GM18858 (cell line): ENCODE measurements at regions not wholly inside any gene's neighbourhood (a gene's known extent, or its start where the extent isn't known, plus 50 kb on each side); places are given as distances from the start of the nearest gene placed in this dataset.
"Not testable (repeated sequence)": the region's sequence is repeated elsewhere in the genome, so short reads cannot be mapped to it uniquely, and the experiment has no call there.

ENCODE experiments used
- ATAC-seq: cut with Tn5 transposase; IDR thresholded peaks from one replicate; pipeline ENCODE4 v1.9.1; 2021; ENCODE audit not compliant: unreplicated experiment

DNA sequence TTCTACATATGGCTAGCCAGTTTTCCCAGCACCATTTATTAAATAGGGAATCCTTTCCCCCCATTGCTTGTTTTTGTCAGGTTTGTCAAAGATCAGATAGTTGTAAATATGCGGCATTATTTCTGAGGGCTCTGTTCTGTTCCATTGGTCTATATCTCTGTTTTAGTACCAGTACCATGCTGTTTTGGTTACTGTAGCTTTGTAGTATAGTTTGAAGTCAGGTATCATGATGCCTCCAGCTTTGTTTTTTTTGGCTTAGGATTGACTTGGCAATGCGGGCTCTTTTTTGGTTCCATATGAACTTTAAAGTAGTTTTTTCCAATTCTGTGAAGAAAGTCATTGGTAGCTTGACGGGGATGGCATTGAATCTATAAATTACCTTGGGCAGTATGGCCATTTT, 60.0 kb upstream of the GPC3 start:
- not testable (repeated sequence) for ATAC-seq

DNA sequence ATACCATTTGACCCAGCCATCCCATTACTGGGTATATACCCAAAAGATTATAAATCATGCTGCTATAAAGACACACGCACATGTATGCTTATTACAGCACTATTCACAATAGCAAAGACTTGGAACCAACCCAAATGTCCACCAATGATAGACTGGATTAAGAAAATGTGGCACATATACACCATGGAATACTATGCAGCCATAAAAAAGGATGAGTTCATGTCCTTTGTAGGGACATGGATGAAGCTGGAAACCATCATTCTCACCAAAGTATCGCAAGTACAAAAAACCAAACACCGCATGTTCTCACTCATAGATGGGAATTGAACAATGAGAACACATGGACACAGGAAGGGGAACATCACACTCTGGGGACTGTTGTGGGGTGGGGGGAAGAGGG, 81.7 kb upstream of the GPC3 start:
- not testable (repeated sequence) for ATAC-seq

DNA sequence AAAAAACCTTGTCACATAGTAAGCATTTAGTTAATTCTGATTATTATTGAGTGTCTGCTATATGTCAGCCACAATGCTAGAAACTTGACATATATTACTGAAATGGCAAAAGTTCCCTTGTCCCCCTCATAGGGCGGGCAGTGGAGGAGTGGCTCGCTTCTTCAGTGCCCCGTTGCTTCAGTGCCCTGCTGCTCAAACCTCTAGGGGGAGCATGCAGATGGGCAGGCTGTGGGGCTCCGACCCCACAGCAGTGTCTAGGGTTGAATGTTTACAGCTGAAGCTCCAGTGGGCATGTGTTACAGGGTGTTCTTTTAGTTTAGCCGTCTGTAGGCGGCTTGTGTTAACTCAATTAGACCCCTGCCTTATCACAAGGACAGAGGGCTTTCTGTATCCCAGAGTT, 86.5 kb upstream of the GPC3 start:
- ATAC-seq = not testable (repeated sequence)

DNA sequence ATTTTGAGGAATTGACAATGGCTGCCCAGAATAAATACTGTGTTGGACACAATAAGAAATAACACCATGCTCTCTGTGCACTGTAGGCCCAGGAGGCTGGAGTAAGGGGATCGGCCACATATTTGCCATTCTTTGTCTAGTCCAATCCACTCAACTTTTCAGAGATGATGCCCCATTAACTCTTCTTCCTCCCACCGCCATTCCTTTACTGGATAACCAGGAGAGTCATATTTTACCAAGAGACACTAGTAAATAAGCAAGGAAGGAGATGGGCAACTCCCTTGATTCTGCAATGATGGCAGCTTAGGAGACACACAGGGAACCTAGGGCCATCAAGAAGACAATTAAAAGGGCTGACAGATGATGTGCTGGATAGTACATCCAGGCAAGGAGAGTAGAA, 87.9 kb upstream of the GPC3 start:
- no peak for ATAC-seq

DNA sequence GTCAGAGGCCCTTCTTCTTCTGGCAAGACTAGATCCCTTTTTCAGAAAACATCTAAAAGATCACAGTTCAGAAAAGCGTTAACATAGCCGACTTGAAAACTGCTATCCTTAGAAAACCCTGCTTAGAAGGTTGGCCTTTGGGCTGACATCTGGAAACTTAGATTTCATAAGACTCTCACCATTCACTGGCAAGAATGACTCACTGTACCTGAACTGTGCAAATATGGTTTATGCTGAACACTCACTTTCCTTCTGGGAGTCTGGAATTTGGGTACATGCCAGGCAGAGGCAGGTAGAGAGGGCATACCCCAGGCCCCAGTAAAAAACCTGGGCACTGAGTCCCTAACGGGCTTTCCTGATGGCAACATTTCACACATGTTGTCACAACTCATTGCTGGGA, 88.8 kb upstream of the GPC3 start:
- ATAC-seq = no peak

DNA sequence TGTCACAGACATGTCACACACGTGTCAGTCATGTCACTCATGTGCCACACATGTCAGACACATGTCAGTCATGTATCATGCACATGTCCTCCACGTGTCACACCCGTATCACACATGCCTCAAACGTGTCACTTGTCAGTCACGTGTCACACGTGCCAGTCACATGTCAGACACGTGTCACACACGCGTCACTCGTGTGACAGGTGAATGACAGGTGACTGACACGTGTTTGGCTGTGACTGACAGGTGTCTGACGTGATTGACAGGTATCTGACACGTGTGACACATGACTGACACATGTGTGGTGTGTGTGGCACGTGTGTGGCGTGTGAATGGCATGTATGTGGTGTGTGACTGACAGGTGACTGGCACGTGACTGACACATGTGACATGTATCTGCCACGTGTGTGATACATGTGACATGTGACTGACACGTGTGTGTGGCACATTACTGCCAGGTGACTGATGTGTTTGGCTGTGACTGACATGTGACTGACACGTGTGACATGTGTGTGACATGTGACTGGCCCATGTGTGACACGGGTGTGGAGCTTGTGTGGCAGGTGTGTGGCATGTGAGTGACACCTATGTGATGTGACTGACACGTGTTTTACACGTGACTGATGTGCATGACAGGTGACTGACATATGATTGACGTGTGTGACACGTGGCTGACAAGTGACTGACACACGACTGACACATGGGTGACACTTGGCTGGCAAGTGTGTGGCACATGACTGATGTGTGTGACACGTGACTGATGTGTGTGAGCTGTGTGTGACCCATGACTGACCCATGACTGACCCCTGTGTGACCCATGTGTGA, 90.7 kb upstream of the GPC3 start:
- ATAC-seq = no peak

DNA sequence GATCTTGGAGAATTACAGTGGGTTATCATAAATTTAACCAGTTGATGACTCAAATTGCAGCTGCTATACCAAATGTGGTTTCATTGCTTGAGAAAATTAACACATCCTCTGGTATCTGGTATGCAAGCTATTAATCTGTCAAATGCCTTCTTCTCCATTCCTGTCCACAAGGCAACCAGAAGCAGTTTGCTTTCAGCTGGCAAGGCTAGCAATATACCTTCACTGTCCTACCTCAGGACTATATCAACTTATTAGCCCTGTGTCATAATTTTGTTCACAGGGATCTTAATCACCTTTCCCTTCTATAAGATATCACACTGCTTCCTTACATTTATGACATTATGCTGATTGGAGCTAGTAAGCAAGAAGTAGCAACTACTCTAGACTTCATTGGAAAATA, 110.0 kb upstream of the GPC3 start:
- ATAC-seq = no peak

DNA sequence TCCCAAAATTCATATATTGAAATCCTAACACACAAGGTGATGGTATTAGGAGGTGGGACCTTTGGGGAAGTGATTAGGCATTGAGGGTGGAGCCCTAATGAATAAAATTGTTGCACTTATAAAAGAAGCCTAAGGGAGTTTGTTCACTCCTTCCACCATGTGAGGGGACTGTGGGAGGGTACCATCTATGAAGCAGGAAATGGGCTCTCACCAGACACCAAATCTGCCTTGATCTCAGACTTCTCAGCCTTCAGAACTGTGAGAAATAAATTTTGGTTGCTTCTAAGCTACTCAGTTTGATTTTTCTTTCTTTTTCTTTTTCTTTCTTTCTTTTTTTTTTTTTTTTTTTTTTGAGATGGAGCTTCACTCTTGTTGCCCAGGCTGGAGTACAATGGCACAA, 116.2 kb upstream of the GPC3 start:
- no peak for ATAC-seq

DNA sequence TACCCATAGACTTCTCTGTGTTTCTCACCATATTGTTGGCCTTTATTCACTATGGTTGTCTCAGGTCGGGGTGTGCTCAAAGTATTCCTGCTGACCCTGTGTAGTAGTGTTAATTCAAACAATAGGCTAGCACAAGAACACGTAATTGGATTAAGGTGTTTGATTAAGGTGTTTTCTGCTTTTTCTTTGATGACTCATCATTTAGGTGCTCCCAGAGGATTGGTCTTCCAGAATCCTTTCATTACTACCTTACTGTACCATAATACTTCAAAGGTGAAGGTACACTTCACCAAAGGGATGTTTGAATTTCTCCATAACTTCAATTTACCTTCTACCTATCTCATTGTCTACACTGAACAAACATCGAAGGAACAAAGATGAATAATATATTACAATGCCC, 121.7 kb upstream of the CCDC160 start:
- ATAC-seq = no peak

DNA sequence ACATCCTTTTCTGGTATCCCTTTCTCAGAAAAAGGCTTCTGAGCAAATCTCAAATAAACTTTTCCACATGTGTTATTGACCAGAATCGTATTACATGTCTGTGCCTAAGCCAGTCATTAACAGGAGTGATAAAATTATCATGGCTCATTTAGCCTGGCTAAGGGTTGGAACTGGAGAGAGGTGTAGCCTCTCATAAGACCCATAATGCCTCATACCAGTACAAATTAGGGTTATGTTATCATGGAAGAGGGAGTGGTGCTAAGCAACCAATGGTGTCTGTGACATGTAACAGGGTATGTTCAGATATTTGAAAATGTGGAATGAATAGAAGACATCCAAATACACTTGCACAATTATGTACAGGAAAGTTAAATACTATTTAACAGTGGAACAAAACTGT, 99.6 kb upstream of the CCDC160 start:
- no peak for ATAC-seq

DNA sequence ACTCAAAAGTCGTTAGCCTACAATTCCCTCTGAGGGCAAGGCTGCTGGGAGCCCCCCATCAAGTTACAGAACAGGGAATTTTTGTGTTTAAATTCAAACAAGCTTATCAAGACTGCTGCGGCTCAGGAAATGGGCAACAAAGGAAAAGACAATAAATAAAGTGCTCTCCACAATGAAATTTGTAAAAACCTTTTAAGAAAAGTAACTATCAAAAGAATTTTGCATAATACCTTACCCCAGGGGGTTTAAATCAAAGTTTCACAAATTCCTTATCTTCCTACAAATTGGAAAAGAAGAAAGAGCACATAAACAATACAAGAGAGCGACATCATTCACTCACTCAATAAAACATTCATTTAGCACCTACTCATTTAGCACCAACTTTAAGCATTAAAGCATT, 97.9 kb upstream of the CCDC160 start:
- no peak for ATAC-seq

DNA sequence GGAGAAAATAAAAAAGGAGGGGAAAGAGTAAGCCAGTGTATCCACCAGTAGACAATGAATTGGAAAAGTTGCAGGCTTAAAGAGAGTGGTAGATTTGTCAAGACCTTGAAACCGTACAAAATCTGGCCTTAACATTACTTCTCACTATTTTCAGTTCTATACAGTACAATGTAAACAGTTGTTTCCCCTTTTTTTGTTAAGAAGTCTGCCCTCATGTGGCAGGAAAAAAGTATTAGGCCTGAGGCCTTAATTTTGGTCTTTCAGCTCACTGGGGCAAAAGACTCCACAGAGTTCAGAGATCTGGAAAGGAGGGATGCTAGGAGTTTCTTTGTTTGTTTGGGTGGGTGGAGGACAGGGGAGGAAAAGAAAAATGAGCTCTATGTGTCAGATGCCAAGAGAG, 92.8 kb upstream of the CCDC160 start:
- ATAC-seq = peak; percentile 75

DNA sequence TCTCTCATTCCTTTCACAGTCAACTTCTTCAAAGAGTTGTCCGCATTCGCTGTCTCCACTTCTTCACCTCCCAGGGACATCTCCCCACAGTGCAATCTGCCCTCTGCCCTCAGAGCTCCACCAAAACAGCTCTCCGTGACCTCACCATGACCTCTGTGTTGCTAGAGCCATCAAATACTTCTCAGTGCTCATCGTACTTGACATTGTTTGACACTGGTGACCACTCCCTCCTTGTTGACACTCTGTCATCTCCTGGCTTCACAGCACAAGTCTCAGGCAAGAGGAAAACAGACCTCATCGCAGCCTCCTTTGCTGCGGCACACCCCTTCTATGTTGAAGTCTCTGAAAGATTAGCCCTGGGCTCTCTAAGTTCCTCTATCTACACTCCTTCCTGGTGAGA, 90.5 kb upstream of the CCDC160 start:
- ATAC-seq = no peak

DNA sequence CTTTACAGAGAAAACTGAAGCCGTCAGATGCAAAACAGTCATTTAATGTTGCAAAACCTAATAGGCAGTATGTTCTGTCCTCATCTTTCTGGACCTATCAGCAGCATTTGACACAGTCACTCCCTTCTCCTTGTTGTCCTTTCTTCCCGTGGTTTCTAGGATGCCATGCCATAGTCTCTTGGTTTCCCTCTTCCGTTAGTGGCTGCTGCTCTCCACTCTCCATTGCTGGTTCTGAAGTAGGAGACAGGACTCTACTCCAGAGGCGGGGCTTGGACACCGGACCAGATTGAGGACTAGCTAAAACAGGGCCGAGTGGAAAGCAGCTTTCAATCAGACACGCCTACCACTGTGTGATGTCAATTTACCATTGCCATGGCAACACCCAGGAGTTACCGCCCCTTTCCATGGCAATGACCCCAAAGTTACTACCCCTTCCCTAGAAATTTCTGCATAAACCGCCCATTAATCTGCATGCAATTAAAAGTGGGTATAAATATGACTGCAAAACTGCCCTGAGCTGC, 88.8 kb upstream of the CCDC160 start:
- no peak for ATAC-seq

DNA sequence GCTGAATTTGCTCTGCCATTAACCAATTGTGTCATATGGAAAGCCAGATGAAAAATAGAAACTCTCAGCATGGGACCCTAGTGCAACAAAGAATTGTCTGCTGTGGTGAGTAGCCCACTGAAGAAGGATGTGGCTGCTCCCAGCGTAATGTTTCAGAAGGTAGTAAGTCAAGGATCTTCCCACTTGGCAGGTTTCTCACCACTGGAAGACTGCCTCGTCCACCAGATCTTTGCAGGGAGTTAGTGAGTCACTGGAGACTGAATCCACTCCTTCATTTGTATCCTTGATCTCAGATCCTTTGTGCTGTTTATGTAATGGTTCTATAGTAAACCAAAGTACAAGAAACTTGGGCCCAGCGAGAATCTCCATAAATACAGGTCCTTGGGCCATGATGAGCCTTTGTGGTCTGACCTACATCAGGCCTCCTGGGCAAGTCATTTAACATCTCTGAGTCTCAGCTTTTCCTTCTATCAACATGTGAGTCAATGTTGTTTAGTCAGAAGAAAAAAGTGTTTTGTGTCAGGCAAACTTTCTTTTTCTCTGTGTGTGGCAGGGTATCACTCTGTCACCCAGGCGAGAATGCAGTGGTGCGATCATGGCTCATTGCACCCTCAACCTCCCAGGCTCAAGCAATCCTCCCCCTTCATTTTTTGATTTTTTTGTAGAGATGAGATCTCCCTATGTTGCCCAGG, 78.0 kb upstream of the CCDC160 start:
- ATAC-seq = peak; percentile 55

DNA sequence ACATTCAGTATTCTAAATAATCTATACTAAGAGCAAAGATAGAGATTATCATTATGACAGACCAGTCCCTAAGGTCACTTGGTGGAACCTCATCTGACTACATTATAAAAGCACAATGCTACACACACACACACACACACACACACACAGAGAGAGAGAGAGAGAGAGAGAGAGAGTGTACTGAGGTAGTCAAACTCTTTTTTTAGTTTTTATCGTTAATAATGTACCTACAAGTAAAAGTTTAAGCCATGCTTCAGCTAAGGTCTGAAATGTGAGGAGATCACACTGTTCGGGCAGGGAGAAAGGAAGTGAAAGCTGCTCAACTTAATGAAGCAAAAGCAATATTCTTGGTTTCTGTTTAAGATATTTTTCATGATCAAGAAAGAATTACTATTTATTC, 75.8 kb upstream of the CCDC160 start:
- peak; percentile 68 for ATAC-seq

DNA sequence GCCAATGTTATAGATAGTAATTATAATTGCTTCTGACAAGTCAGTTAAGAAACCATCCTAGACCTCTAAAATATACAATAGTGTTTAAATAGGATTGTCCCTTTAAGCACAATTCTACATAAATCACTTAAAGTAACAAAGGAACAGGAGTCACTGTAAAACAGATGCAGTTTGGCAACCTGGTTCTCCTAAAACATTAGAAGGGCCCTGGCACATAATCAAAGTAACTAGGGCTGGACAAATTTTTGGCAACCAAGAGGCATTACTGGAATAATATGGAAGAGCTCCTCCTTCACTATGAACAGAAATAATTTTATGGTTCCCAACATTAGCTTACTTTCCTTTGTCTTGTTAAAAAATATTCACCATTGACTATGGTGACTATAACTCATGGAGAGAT, 75.0 kb upstream of the CCDC160 start:
- ATAC-seq = no peak

DNA sequence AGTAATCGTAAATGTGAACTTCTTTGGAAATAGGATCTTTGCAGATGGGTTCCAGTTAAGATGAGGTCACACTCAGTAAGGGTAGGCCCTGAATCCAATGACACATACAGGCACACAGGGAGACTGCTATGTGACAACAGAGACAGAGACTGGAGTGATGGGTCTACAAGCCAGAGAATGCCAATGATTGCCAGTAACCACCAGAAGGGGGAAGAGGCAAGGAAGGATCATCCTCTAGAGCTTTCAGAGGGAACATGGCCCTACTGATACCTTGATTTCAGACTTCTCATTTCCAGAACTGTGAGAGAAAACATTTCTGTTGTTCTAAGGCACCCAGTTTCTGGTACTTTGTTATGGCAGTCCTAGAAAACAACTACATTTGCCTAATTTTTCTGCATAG, 73.1 kb upstream of the CCDC160 start:
- ATAC-seq = no peak

DNA sequence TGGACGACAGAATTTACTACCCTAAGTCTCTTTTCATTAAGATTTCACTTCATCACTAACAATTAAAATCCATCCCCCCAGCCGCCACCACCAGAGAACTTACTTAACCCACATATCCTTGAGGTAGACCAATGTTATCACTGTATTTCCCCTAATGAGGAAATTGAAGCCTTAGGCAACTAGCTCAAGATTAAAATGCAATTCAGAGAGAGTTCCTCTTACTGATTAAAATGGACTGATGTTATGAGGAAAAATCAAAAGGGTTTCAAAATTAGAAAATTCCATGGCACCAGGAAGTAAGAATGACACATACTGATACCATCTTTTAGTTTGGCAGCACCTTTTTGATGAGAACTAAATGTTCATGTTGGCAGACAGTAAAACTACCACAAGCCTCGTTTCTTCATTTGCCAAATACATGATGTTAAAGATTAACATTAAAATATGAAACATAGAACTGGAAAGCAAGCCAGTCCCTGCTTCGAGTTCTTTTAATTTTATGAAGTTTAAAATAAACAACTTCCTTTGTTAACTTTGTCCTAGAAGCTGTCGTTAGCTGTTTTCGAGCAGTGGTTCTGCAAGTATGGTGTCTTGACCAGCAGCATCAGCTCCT, 69.3 kb upstream of the CCDC160 start:
- ATAC-seq = no peak

DNA sequence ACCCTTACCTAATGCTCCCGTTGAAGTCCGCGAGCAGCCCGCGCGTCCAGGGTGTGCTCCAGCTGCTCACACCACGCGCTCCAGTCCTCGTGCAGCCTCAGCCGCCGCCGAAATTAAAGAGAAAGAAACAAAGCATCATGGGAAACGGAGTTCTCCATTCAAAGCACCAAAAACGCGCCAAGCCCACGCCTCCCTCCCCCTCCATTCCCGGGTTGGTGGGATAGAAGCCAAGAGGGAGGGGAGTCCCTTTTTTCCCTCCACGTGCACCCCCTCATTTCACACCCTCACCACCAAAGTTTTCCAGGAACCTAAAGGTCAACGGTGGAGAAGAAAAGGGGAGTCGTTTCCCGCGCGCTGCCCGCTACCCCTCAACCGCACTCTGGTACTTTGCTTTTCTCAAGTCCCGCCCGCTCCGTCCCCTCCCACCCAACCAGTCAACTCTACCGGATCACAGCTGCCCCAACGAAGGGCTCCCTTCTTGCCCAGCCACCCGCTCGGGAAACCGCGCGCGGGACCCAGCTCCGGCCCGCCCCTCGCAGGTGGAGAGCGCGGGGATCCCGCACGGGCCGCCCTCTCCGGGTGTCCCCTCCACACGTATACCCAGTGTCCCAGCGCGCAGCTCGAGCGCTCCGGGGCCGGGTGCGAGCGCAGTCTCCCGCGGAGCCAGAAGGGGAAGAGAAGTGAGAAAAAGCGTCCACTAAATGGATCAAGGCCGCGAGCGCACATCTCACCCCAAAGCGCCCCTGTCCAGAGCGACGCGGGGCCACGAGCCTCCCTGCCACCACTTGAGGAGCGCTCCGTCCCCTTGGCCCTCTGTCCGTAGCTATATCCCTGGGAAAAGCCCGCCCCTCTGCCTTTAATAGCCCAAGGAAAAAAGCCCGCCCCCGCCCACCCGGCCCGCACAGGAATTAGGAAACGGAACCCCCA, 65.1 kb upstream of the CCDC160 start:
- no peak for ATAC-seq
